ENCODE measurements at regions not wholly inside any gene's neighbourhood (a gene's known extent, or its start where the extent isn't known, plus 50 kb on each side); places are given as distances from the start of the nearest gene placed in this dataset.
"Not testable (repeated sequence)": the region's sequence is repeated elsewhere in the genome, so short reads cannot be mapped to it uniquely, and the experiment has no call there.

DNA sequence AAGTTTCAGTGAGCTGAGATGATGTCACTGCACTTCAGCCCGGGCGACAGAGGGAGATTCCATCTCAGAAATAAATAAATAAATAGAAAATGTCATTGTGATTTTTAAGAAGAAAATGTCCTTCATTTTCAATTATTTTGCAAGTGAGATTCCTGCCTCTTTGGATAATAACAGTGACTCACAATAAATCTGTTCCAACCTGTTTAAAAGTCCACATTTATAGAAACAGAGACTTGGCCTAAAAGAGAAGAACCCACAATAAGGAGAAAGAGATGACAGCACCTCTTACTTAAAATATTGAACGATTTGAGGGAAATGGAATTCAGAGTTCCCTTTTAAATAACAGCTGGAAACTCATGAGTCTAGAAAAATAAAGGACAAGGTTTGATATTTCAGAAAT lies 373.4 kb upstream of the NOX3 start:
- no peaks in the 10 kb centered on the region for H3K4me1 ChIP-seq (ENCODE audit: insufficient read depth)
- no peaks in the 10 kb centered on the region for H3K9me3 ChIP-seq
- DNase-seq, result no peak
- WGBS, 3 donors, result 83 to 90% (median 89%) methylated on average over 3 of the region's 3 CpGs
- H3K36me3 ChIP-seq, result no peaks in the 10 kb centered on the region
- no peak overlapping the region for H3K27ac ChIP-seq
- no peaks in the 10 kb centered on the region for H3K27me3 ChIP-seq
- H3K4me3 ChIP-seq, result no peak overlapping the region
- intact Hi-C loops (cut with DNase I), result no loop called here
- TF ChIP-seq POLR2A (IDR thresholded peaks at IDR 0.05) (no peak), EP300 (IDR thresholded peaks at IDR 0.05) (no peak)
- TF ChIP-seq, protein P1, sequence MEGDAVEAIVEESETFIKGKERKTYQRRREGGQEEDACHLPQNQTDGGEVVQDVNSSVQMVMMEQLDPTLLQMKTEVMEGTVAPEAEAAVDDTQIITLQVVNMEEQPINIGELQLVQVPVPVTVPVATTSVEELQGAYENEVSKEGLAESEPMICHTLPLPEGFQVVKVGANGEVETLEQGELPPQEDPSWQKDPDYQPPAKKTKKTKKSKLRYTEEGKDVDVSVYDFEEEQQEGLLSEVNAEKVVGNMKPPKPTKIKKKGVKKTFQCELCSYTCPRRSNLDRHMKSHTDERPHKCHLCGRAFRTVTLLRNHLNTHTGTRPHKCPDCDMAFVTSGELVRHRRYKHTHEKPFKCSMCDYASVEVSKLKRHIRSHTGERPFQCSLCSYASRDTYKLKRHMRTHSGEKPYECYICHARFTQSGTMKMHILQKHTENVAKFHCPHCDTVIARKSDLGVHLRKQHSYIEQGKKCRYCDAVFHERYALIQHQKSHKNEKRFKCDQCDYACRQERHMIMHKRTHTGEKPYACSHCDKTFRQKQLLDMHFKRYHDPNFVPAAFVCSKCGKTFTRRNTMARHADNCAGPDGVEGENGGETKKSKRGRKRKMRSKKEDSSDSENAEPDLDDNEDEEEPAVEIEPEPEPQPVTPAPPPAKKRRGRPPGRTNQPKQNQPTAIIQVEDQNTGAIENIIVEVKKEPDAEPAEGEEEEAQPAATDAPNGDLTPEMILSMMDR (IDR thresholded peaks at IDR 0.05), result no peak

DNA sequence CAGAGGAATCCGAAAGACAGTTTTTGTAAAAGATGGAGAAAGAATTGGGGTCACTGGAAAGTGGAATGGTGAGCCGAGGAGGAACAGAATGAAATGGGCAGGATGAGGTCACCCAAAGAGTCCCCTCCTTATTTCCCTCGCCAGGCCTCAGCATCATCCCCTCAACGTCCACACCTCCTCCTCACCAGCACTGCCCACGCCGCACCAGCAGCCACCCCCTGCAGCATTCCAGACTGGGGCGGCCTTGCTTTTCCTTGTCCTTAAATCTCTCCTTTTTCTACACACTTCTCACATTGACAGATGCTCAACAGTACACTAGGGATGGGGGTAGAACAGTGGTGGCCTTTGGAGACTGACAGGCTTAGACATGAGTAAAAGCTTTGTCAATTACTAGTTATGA lies 363.1 kb upstream of the NOX3 start:
- WGBS, 3 donors, result 70 to 88% (median 73%) methylated on average over 7 of the region's 7 CpGs
- no peak overlapping the region for H3K27ac ChIP-seq
- intact Hi-C loops (cut with DNase I), result no loop called here
- no peaks in the 10 kb centered on the region for H3K36me3 ChIP-seq
- H3K9me3 ChIP-seq, result no peaks in the 10 kb centered on the region
- no peak overlapping the region for H3K4me3 ChIP-seq
- H3K27me3 ChIP-seq, result no peaks in the 10 kb centered on the region
- TF ChIP-seq, protein P1 (IDR thresholded peaks at IDR 0.05), result no peak
- TF ChIP-seq POLR2A (IDR thresholded peaks at IDR 0.05) (no peak), EP300 (IDR thresholded peaks at IDR 0.05) (no peak)
- DNase-seq, result no peak
- no peaks in the 10 kb centered on the region for H3K4me1 ChIP-seq (ENCODE audit: insufficient read depth)

DNA sequence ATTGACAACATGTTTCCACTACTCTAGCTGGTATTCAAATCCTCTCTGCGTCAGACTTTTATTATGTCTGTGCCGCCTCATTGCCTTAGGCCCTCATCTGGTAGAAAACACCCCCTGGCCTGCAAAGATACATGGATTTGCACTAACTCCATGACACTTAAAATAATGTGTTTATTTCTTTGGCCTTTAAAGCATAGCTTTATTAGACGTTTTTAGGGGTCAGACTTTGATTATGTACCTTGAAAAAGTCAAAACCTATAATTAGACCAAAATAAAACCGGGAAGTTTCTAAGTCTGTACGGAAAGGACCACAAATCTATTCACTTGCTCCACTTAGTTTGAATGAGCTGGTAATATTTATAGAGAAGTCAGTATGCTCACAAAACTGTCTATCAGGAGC lies 357.9 kb upstream of the NOX3 start:
- WGBS, 3 donors, result 82 to 87% (median 87%) methylated on average over 5 of the region's 5 CpGs
- intact Hi-C loops (cut with DNase I), result no loop called here
- no peaks in the 10 kb centered on the region for H3K36me3 ChIP-seq
- no peaks in the 10 kb centered on the region for H3K4me1 ChIP-seq (ENCODE audit: insufficient read depth)
- DNase-seq, result no peak
- TF ChIP-seq, protein P1 (IDR thresholded peaks at IDR 0.05), result no peak
- TF ChIP-seq POLR2A (IDR thresholded peaks at IDR 0.05) (no peak), EP300 (IDR thresholded peaks at IDR 0.05) (no peak)
- H3K4me3 ChIP-seq, result no peak overlapping the region
- no peak overlapping the region for H3K27ac ChIP-seq
- H3K9me3 ChIP-seq, result no peaks in the 10 kb centered on the region
- H3K27me3 ChIP-seq, result no peaks in the 10 kb centered on the region

DNA sequence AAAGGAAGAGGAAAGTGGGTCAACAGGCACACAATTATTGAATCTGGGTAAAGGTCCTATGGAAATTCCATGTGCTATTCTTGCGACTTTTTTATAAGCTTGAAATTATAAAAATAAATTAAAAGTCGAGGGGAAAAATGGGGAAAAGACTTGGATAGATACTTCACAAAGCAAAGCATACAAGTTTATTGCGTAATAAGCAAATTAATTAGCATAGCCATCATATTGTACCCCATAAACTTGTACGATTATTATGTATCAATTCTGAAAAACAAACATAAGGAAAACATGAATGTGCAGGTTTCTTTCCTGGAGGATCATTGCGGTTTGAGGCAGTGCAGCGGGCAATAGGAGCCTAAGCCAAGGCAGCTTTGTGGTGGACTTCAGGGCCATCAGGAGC lies 351.6 kb upstream of the NOX3 start:
- DNase-seq, result no peak
- Histone ChIP-seq H3K27ac (no peak overlapping the region), H3K4me3 (no peak overlapping the region), H3K4me1 (ENCODE audit: insufficient read depth) (no peaks in the 10 kb centered on the region), H3K36me3 (no peaks in the 10 kb centered on the region), H3K27me3 (no peaks in the 10 kb centered on the region), H3K9me3 (no peaks in the 10 kb centered on the region)
- intact Hi-C loops (cut with DNase I), result no loop called here
- WGBS, 3 donors, result 93 to 94% (median 93%) methylated on average over 6 of the region's 6 CpGs
- TF ChIP-seq, protein P1 (IDR thresholded peaks at IDR 0.05), result no peak
- TF ChIP-seq POLR2A (IDR thresholded peaks at IDR 0.05) (no peak), EP300 (IDR thresholded peaks at IDR 0.05) (no peak)

DNA sequence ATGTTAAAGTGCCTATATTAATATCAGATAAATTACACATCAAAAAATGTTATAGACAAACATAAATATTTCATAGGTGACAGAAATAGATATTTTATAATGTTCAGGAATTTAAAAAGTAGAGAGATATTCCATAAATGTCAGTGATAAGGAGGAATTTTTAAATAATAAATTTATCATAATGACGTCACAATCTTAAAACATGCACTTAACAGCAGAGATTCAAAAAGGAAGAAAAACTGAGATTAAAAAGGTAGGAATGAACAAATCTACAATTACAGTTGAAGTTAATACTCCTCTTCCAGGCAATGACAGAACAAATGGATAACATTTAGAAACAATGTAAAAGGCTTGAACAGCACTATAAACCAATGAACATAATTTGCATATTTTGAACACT lies 345.4 kb upstream of the NOX3 start:
- Histone ChIP-seq H3K4me3 (no peak overlapping the region), H3K27me3 (no peaks in the 10 kb centered on the region), H3K4me1 (ENCODE audit: insufficient read depth) (no peaks in the 10 kb centered on the region), H3K9me3 (no peaks in the 10 kb centered on the region), H3K36me3 (no peaks in the 10 kb centered on the region), H3K27ac (no peak overlapping the region)
- 86 to 88% (median 87%) methylated on average over 1 of the region's 1 CpG for WGBS, 3 donors
- intact Hi-C loops (cut with DNase I), result no loop called here
- TF ChIP-seq, protein P1 (IDR thresholded peaks at IDR 0.05), result no peak
- TF ChIP-seq POLR2A (IDR thresholded peaks at IDR 0.05) (no peak), EP300 (IDR thresholded peaks at IDR 0.05) (no peak)
- no peak for DNase-seq

DNA sequence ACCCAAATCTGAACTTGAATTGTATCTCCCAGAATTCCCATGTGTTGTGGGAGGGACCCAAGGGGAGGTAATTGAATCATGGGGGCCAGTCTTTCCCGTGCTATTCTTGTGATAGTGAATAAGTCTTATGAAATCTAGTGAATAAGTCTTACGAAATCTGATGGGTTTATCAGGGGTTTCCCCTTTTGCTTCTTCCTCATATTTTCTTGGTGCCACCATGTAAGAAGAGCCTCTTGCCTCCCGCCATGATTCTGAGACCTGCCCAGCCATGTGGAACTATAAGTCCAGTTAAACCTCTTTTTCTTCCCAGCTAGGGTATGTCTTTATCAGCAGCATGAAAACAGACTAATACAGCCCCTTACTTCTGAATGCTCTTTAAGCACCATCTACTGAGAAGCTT lies 343.2 kb upstream of the NOX3 start:
- H3K9me3 ChIP-seq; H3K27ac ChIP-seq; intact Hi-C loops (cut with DNase I); DNase-seq; H3K4me3 ChIP-seq; H3K27me3 ChIP-seq; H3K4me1 ChIP-seq (ENCODE audit: insufficient read depth); H3K36me3 ChIP-seq: not testable (repeated sequence)
- WGBS, 3 donors, result 91 to 93% (median 92%) methylated on average over 3 of the region's 3 CpGs
